KMS-11 (cell line): ENCODE measurements at regions not wholly inside any gene's neighbourhood (a gene's known extent, or its start where the extent isn't known, plus 50 kb on each side); places are given as distances from the start of the nearest gene placed in this dataset.
"Not testable (repeated sequence)": the region's sequence is repeated elsewhere in the genome, so short reads cannot be mapped to it uniquely, and the experiment has no call there.

Experiments
- H2AFZ ChIP-seq: fragments of 200-600 bp; sonication (generic); 2 replicates; pipeline ENCODE4 v1.6.1; 2016; ENCODE audit warnings: antibody characterized with exemption, mixed run types, low read depth
- H3K27ac ChIP-seq: fragments of 200-600 bp; sonication (generic); 2 replicates; pipeline ENCODE4 v1.6.1; 2016; ENCODE audit warnings: mild to moderate bottlenecking, mixed run types
- H3K27me3 ChIP-seq: fragments of 200-600 bp; sonication (generic); 2 replicates; pipeline ENCODE4 v1.6.1; 2017; ENCODE audit warnings: mild to moderate bottlenecking, low read depth, mixed run types, moderate library complexity; ENCODE audit not compliant: insufficient read depth
- H3K36me3 ChIP-seq: fragments of 200-600 bp; sonication (generic); 2 replicates; pipeline ENCODE4 v1.6.1; 2017; ENCODE audit warnings: mild to moderate bottlenecking, mixed run types; ENCODE audit not compliant: insufficient read depth
- H3K4me1 ChIP-seq: fragments of 200-600 bp; sonication (generic); 2 replicates; pipeline ENCODE4 v1.6.1; 2016; ENCODE audit warnings: mild to moderate bottlenecking, low read depth, mixed run types; ENCODE audit not compliant: poor library complexity, severe bottlenecking
- H3K4me2 ChIP-seq: fragments of 200-600 bp; sonication (generic); 2 replicates; pipeline ENCODE4 v1.7.0; 2016; ENCODE audit warnings: mild to moderate bottlenecking, mixed run types
- H3K4me3 ChIP-seq: fragments of 200-600 bp; sonication (generic); IDR thresholded peaks from 2 replicates; pipeline ENCODE4 v1.6.1; 2017; ENCODE audit warnings: low read depth, low read length, mixed read lengths; ENCODE audit not compliant: insufficient read depth
- H3K79me2 ChIP-seq: fragments of 200-600 bp; sonication (generic); 2 replicates; pipeline ENCODE4 v1.6.1; 2016; ENCODE audit warnings: low read depth, mixed run types; ENCODE audit not compliant: insufficient read depth
- H3K9ac ChIP-seq: fragments of 200-600 bp; sonication (generic); 2 replicates; pipeline ENCODE4 v1.6.1; 2016; ENCODE audit warnings: mild to moderate bottlenecking, mixed run types
- H4K20me1 ChIP-seq: fragments of 200-600 bp; sonication (generic); 2 replicates; pipeline ENCODE4 v1.6.1; 2016; ENCODE audit warnings: mild to moderate bottlenecking, mixed run types; ENCODE audit not compliant: insufficient read depth
- TF ChIP-seq, protein P1 (sequence below): fragments of 200-600 bp; sonication (generic); conservative IDR thresholded peaks from 2 replicates; pipeline ENCODE4 v1.6.1; 2017; ENCODE audit warnings: low read depth, mild to moderate bottlenecking, antibody characterized with exemption, low read length, moderate library complexity, mixed read lengths

DNA sequence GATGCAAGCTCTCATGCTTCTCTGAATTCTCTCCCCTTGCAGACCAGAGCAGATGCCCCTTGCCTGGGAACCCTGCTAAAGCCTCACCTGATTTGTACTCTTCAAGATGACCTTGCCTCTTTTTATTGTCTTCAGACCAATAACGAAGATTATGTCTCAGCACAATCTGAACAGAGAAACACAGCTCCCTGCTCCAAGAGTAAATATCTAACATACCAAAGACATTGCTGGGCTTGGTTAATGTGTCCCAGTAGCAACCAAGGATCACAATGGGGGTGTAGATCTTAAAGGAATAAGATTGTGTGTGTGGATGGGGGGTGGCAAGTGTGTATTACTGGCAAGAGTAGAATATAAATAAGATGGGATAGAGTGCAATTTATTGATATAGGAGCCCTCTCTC lies 67.6 kb upstream of the LHFPL2 start:
- Histone ChIP-seq H3K4me3 (no peak overlapping the region), H4K20me1 (no peaks in the 10 kb centered on the region), H3K36me3 (no peaks in the 10 kb centered on the region), H3K27me3 (no peaks in the 10 kb centered on the region), H3K27ac (no peak overlapping the region), H3K9ac (no peak overlapping the region), H3K4me1 (no peaks in the 10 kb centered on the region), H3K4me2 (no peak overlapping the region), H3K79me2 (no peaks in the 10 kb centered on the region), H2AFZ (no peak overlapping the region)
- TF ChIP-seq, protein P1, sequence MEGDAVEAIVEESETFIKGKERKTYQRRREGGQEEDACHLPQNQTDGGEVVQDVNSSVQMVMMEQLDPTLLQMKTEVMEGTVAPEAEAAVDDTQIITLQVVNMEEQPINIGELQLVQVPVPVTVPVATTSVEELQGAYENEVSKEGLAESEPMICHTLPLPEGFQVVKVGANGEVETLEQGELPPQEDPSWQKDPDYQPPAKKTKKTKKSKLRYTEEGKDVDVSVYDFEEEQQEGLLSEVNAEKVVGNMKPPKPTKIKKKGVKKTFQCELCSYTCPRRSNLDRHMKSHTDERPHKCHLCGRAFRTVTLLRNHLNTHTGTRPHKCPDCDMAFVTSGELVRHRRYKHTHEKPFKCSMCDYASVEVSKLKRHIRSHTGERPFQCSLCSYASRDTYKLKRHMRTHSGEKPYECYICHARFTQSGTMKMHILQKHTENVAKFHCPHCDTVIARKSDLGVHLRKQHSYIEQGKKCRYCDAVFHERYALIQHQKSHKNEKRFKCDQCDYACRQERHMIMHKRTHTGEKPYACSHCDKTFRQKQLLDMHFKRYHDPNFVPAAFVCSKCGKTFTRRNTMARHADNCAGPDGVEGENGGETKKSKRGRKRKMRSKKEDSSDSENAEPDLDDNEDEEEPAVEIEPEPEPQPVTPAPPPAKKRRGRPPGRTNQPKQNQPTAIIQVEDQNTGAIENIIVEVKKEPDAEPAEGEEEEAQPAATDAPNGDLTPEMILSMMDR, result no peak

DNA sequence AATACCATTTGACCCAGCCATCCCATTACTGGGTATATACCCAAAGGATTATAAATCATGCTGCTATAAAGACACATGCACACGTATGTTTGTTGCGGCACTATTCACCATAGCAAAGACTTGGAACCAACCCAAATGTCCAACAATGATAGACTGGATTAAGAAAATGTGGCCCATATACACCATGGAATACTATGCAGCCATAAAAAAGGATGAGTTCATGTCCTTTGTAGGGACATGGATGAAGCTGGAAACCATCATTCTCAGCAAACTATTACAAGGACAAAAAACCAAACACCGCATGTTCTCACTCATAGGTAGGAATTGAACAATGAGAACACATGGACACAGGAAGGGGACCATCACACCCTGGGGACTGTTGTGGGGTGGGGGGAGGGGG lies 66.8 kb upstream of the LHFPL2 start:
- H3K4me1 ChIP-seq, H3K79me2 ChIP-seq, H3K36me3 ChIP-seq, H4K20me1 ChIP-seq, H3K4me3 ChIP-seq, H2AFZ ChIP-seq, H3K27ac ChIP-seq, H3K4me2 ChIP-seq, H3K27me3 ChIP-seq, H3K9ac ChIP-seq: not testable (repeated sequence)

DNA sequence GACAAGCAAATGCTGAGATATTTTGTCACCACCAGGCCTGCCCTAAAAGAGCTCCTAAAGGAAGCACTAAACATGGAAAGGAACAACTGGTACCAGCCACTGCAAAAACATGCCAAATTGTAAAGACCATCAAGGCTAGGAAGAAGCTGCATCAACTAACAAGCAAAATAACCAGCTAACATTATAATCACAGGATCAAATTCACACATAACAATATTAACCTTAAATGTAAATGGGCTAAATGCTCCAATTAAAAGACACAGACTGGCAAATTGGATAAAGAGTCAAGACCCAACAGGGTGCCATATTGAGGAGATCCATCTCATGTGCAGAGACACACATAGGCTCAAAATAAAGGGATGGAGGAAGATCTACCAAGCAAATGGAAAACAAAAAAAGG lies 63.1 kb upstream of the LHFPL2 start:
- H3K27ac ChIP-seq, H3K79me2 ChIP-seq, H3K4me3 ChIP-seq, H3K9ac ChIP-seq, H3K4me2 ChIP-seq, H4K20me1 ChIP-seq, H3K36me3 ChIP-seq, H3K27me3 ChIP-seq, H3K4me1 ChIP-seq, H2AFZ ChIP-seq: not testable (repeated sequence)

DNA sequence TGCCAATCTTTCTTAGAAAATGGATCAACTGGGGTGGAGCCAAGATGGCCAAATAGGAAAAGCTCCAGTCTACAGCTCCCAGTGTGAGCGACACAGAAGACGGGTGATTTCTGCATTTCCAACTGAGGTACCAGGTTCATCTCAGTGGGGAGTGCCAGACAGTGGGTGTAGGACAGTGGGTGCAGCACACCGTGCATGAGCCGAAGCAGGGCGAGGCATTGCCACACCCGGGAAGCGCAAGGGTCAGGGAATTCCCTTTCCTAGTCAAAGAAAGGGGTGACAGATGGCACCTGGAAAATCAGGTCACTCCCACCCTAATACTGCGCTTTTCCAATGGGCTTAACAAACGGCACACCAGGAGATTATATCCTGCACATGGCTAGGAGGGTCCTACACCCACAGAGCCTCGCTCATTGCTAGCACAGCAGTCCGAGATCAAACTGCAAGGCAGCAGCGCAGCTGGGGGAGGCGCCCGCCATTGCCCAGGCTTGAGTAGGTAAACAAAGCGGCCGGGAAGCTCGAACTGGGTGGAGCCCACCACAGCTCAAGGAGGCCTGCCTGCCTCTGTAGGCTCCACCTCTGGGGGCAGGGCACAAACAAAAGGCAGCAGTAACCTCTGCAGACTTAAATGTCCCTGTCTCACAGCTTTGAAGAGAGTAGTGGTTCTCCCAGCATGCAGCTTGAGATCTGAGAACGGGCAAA lies 61.3 kb upstream of the LHFPL2 start:
- H3K27me3 ChIP-seq, H3K36me3 ChIP-seq, H2AFZ ChIP-seq, H3K4me1 ChIP-seq, H3K4me3 ChIP-seq, H4K20me1 ChIP-seq, H3K27ac ChIP-seq, H3K9ac ChIP-seq, H3K79me2 ChIP-seq, H3K4me2 ChIP-seq: not testable (repeated sequence)

DNA sequence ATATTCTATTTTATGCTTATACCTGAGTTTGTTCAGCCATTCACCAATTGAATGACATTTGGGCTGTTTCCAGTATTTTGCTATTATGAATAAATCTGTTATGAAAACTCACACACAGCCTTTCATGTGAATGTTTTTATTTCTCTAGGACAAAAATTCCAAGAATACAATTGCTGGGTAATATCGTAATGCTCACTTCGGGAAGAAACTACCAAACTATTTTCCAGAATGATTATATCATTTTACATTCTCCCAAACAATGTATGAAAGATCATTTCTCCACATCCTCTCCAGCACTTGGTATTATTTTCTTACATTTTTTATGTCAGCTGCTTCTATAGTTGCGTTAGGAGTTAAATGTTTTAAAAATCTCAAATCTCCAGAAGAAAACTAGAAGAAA lies 58.3 kb upstream of the LHFPL2 start:
- Histone ChIP-seq H3K27ac (no peak overlapping the region), H3K9ac (no peak overlapping the region), H3K79me2 (no peaks in the 10 kb centered on the region), H3K4me3 (no peak overlapping the region), H2AFZ (no peak overlapping the region), H3K4me1 (no peaks in the 10 kb centered on the region), H4K20me1 (no peaks in the 10 kb centered on the region), H3K27me3 (no peaks in the 10 kb centered on the region), H3K36me3 (no peaks in the 10 kb centered on the region; the same call in 1 of the 2 replicates), H3K4me2 (no peak overlapping the region)
- TF ChIP-seq, protein P1, result no peak

DNA sequence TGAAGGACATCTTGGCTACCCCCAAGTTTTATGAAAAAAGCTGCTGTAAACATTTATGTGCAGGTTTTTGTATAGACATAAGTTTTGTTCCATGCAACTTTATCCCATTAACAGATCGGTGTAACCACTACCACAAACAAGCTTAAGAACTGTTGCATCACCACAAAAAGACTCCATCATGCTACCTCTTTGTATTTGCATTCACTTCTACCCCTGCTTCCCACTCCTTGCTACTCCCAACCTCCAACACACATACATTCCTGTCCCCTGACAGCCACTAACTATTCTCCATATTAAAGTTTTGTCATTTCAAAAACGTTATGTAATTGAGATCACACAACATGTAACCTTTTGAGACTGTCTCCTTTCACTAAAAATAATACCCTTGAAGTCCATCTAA lies 57.8 kb upstream of the LHFPL2 start:
- H3K4me2 ChIP-seq, result no peak overlapping the region
- H3K9ac ChIP-seq, result no peak overlapping the region
- no peaks in the 10 kb centered on the region for H3K4me1 ChIP-seq
- TF ChIP-seq, protein P1, result no peak
- no peaks in the 10 kb centered on the region; the same call in 1 of the 2 replicates for H3K36me3 ChIP-seq
- H4K20me1 ChIP-seq, result no peaks in the 10 kb centered on the region
- no peak overlapping the region for H3K27ac ChIP-seq
- H3K4me3 ChIP-seq, result no peak overlapping the region
- no peaks in the 10 kb centered on the region for H3K27me3 ChIP-seq
- no peak overlapping the region for H2AFZ ChIP-seq
- H3K79me2 ChIP-seq, result no peaks in the 10 kb centered on the region
